Thyroid gland (tissue), 4 donors: ENCODE measurements at regions not wholly inside any gene's neighbourhood (a gene's known extent, or its start where the extent isn't known, plus 50 kb on each side); places are given as distances from the start of the nearest gene placed in this dataset.

Experiments used
- POLR2A ChIP-seq, 2 donors: fragments of 450-650 bp; IDR thresholded peaks; one replicate each; pipeline ENCODE4 v1.6.1; 2017; ENCODE audit warnings: antibody characterized with exemption in 2 of 2, mild to moderate bottlenecking in 2 of 2, moderate library complexity in 1 of 2
- TF ChIP-seq, protein P1 (sequence below), 6 experiments: fragments of 200-600 bp in 3 of 6; fragments of 450-650 bp in 3 of 6; sonication (generic) in 3 of 6; IDR thresholded peaks; one replicate each; pipeline ENCODE4 v1.5.1; 2016 to 2019; ENCODE audit warnings: antibody characterized with exemption in 6 of 6, mild to moderate bottlenecking in 2 of 6, inconsistent platforms in 1 of 6, moderate library complexity in 1 of 6

- TF ChIP-seq, protein P1, sequence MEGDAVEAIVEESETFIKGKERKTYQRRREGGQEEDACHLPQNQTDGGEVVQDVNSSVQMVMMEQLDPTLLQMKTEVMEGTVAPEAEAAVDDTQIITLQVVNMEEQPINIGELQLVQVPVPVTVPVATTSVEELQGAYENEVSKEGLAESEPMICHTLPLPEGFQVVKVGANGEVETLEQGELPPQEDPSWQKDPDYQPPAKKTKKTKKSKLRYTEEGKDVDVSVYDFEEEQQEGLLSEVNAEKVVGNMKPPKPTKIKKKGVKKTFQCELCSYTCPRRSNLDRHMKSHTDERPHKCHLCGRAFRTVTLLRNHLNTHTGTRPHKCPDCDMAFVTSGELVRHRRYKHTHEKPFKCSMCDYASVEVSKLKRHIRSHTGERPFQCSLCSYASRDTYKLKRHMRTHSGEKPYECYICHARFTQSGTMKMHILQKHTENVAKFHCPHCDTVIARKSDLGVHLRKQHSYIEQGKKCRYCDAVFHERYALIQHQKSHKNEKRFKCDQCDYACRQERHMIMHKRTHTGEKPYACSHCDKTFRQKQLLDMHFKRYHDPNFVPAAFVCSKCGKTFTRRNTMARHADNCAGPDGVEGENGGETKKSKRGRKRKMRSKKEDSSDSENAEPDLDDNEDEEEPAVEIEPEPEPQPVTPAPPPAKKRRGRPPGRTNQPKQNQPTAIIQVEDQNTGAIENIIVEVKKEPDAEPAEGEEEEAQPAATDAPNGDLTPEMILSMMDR (IDR thresholded peaks at IDR 0.05): no peak
- TF ChIP-seq POLR2A (IDR thresholded peaks at IDR 0.05): no peak
These were observed 208.8 kb upstream of the GMDS start for GRCh38 chr6:2454180-2454579.
